Body of pancreas (tissue), 4 donors: ENCODE measurements at regions not wholly inside any gene's neighbourhood (a gene's known extent, or its start where the extent isn't known, plus 50 kb on each side); places are given as distances from the start of the nearest gene placed in this dataset.

Experiments
- ATAC-seq: fragments of 150-250 bp; one replicate; pipeline ENCODE4 v1.9.1; 2016
- DNase-seq, 4 donors: peaks; one replicate each; pipeline ENCODE4 v3.0.0-alpha.2; 2019
- H3K27ac ChIP-seq, 4 donors: fragments of 200-600 bp; sonication (generic); 1 replicate in 3 of 4; 2 replicates in 1 of 4; pipeline versions ENCODE4 v1.5.1 to v1.6.1; 2016 to 2019; ENCODE audit warnings: mild to moderate bottlenecking in 1 of 4, mixed read lengths in 1 of 4, moderate library complexity in 1 of 4
- H3K27me3 ChIP-seq, 2 donors: fragments of 200-600 bp; sonication (generic); one replicate each; pipeline ENCODE4 v1.6.0; 2016; ENCODE audit warnings: mild to moderate bottlenecking in 1 of 2
- H3K36me3 ChIP-seq, 2 donors: fragments of 200-600 bp; sonication (generic); replicated peaks in 1 of 2; 2 replicates each; pipeline ENCODE4 v1.5.1; 2016; ENCODE audit warnings: low read depth in 2 of 2; ENCODE audit not compliant: insufficient read depth in 1 of 2
- H3K4me1 ChIP-seq: fragments of 200-600 bp; sonication (generic); one replicate; pipeline ENCODE4 v1.6.0; 2016
- H3K4me3 ChIP-seq, 2 donors: fragments of 200-600 bp; sonication (generic); 1 replicate in 1 of 2; 2 replicates in 1 of 2; pipeline ENCODE4 v1.5.1; 2016 to 2019
- H3K9me3 ChIP-seq, 3 donors: fragments of 200-600 bp; sonication (generic); 1 replicate in 2 of 3; 2 replicates in 1 of 3; pipeline ENCODE4 v1.5.1; 2016
- CTCF ChIP-seq, 7 experiments: fragments of 450-650 bp in 4 of 7; fragments of 200-600 bp in 3 of 7; sonication (generic) in 3 of 7; IDR thresholded peaks; one replicate each; pipeline ENCODE4 v1.5.1; 2016 to 2019; ENCODE audit warnings: antibody characterized with exemption in 7 of 7
- POLR2A ChIP-seq, 3 donors: fragments of 450-650 bp; IDR thresholded peaks; one replicate each; pipeline ENCODE4 v1.6.1; 2016; ENCODE audit warnings: antibody characterized with exemption in 3 of 3, mild to moderate bottlenecking in 2 of 3
- WGBS, 2 donors: methylation state at CpG; one replicate each; pipeline ENCODE4 v1.1.5; 2017; 5-methylcytosine and 5-hydroxymethylcytosine counted together
- intact Hi-C: fragments of 100-400 bp; cut with DNase I; formaldehyde crosslinking; loops from one replicate; pipeline ENCODE4 v1.15.1; 2023

- no peak overlapping the region for H3K27ac ChIP-seq
- no peaks in the 10 kb centered on the region for H3K27me3 ChIP-seq
- DNase-seq = no peak
- H3K4me1 ChIP-seq = no peaks in the 10 kb centered on the region
- no peak for ATAC-seq
- H3K36me3 ChIP-seq = no peaks in the 10 kb centered on the region
- no peak for TF ChIP-seq POLR2A (IDR thresholded peaks at IDR 0.05)
- no peak for TF ChIP-seq CTCF (IDR thresholded peaks at IDR 0.05)
- 33 to 37% methylated on average over 7 of the region's 7 CpGs for WGBS, 2 donors
- intact Hi-C loops = no loop called here
- no peak overlapping the region for H3K4me3 ChIP-seq
- no peaks in the 10 kb centered on the region for H3K9me3 ChIP-seq
Measured at GRCh38 chr5:142403583-142403982, 78.8 kb upstream of the SPRY4 start.

GRCh38 chr5:142402752-142403318 is 78.0 kb upstream of the SPRY4 start:
- DNase-seq (no peak), ATAC-seq (no peak)
- H3K9me3 ChIP-seq = no peaks in the 10 kb centered on the region
- no peaks in the 10 kb centered on the region for H3K4me1 ChIP-seq
- no peak overlapping the region for H3K27ac ChIP-seq
- WGBS, 2 donors = 85 to 92% methylated on average over 3 of the region's 3 CpGs
- TF ChIP-seq CTCF (IDR thresholded peaks at IDR 0.05) (no peak), POLR2A (IDR thresholded peaks at IDR 0.05) (no peak)
- H3K4me3 ChIP-seq = no peak overlapping the region
- intact Hi-C loops = no loop called here
- no peaks in the 10 kb centered on the region for H3K36me3 ChIP-seq
- H3K27me3 ChIP-seq = no peaks in the 10 kb centered on the region

- Histone ChIP-seq H3K27me3 (no peaks in the 10 kb centered on the region), H3K27ac (no peak overlapping the region), H3K36me3 (no peaks in the 10 kb centered on the region), H3K9me3 (peaks cover 0 to 9% (median 0%) of the 10 kb centered on the region in 3 donors), H3K4me3 (no peak overlapping the region), H3K4me1 (no peaks in the 10 kb centered on the region)
- TF ChIP-seq POLR2A (IDR thresholded peaks at IDR 0.05) (no peak), CTCF (IDR thresholded peaks at IDR 0.05) (no peak)
- DNase-seq (no peak), ATAC-seq (no peak)
- 67 to 77% methylated on average over 8 of the region's 8 CpGs for WGBS, 2 donors
- intact Hi-C loops = no loop called here
Measured at GRCh38 chr5:142400415-142400814, 75.6 kb upstream of the SPRY4 start.

- ATAC-seq = no peak
Measured at GRCh38 chr5:142399891-142400290, 75.1 kb upstream of the SPRY4 start.

More at GRCh38 chr5:142399891-142400290, 75.1 kb upstream of the SPRY4 start:
- intact Hi-C loops = no loop called here
- Histone ChIP-seq H3K4me3 (no peak overlapping the region), H3K4me1 (no peaks in the 10 kb centered on the region), H3K27ac (no peak overlapping the region), H3K9me3 (peaks cover 0 to 9% (median 0%) of the 10 kb centered on the region in 3 donors), H3K36me3 (no peaks in the 10 kb centered on the region), H3K27me3 (no peaks in the 10 kb centered on the region)
- TF ChIP-seq CTCF (IDR thresholded peaks at IDR 0.05) (no peak), POLR2A (IDR thresholded peaks at IDR 0.05) (no peak)
- WGBS, 2 donors = 52 to 77% methylated on average over 2 of the region's 2 CpGs
- DNase-seq = no peak
